A549 (cell line): ENCODE measurements at regions not wholly inside any gene's neighbourhood (a gene's known extent, or its start where the extent isn't known, plus 50 kb on each side); places are given as distances from the start of the nearest gene placed in this dataset.

Experiments used
- ATAC-seq, 2 experiments: fragments of 200-7000 bp in 1 of 2; fragments of >200 bp in 1 of 2; cut with Nextera tagmentation in 1 of 2; cut with Tn5 transposase in 1 of 2; 3 replicates each; pipeline versions ENCODE4 v1.8.0 to v1.9.1; 2018 to 2020; ENCODE audit warnings: mild to moderate bottlenecking in 1 of 2, moderate library complexity in 1 of 2
- CTCF ChIA-PET: fragments of 300-600 bp; sonication (Branson Sonifier 250); formaldehyde crosslinking; extraction: SDS; loops from one replicate; lab custom pipeline; 2021; ENCODE audit warnings: antibody characterized with exemption, inconsistent platforms; lab: Yijun Ruan, JAX
- POLR2A ChIA-PET: fragments of 350-600 bp; formaldehyde crosslinking; extraction: SDS; loops from one replicate; lab custom pipeline; 2021; ENCODE audit warnings: antibody characterized with exemption, inconsistent platforms; lab: Yijun Ruan, JAX
- DNase-seq, 2 experiments: peaks; one replicate each; pipeline versions ENCODE4 v3.0.0 to v3.0.0-alpha.2; 2011 to 2016; ENCODE audit warnings: low read depth in 1 of 2, low spot score in 1 of 2
- FAIRE-seq: peaks from 2 replicates; lab custom pipeline; 2011; peaks lifted over from hg19 to GRCh38; lab: Jason Lieb, UNC
- H3K27ac ChIP-seq, 2 experiments: fragments of >200 bp; sonication (Bioruptor Twin); formaldehyde crosslinking; 3 replicates each; pipeline ENCODE4 v1.5.1; 2016 to 2017
- H3K4me1 ChIP-seq: fragments of >200 bp; sonication (Bioruptor Twin); formaldehyde crosslinking; 3 replicates; pipeline ENCODE4 v1.6.1; 2016
- H3K4me2 ChIP-seq: fragments of >200 bp; sonication (Bioruptor Twin); formaldehyde crosslinking; 3 replicates; pipeline ENCODE4 v1.6.1; 2016
- H3K4me3 ChIP-seq: fragments of >200 bp; sonication (Bioruptor Twin); formaldehyde crosslinking; 3 replicates; pipeline ENCODE4 v1.5.1; 2016
- H3K9me3 ChIP-seq: fragments of >200 bp; sonication (Bioruptor Twin); formaldehyde crosslinking; 3 replicates; pipeline ENCODE4 v1.6.1; 2016
- ATOH8 ChIP-seq: fragments of 250-450 bp; sonication (Bioruptor Pico); IDR thresholded peaks from 2 replicates; pipeline ENCODE4 v1.5.0; 2020; ENCODE audit warnings: low read depth, mild to moderate bottlenecking, moderate library complexity
- BHLHE40 ChIP-seq: IDR thresholded peaks from 2 replicates; pipeline ENCODE4 v1.6.1; 2012; ENCODE audit warnings: low read depth, low read length, inconsistent platforms
- CBX8 ChIP-seq: fragments of 200-600 bp; sonication (generic); IDR thresholded peaks from 2 replicates; pipeline ENCODE4 v1.6.1; 2016
- CHD4 ChIP-seq: fragments of 200-600 bp; sonication (generic); IDR thresholded peaks from 2 replicates; pipeline ENCODE4 v1.6.1; 2016; ENCODE audit warnings: antibody characterized with exemption, mild to moderate bottlenecking, borderline replicate concordance
- EHF ChIP-seq: fragments of 250-450 bp; sonication (Bioruptor Pico); IDR thresholded peaks from 2 replicates; pipeline ENCODE4 v1.5.0; 2020; ENCODE audit warnings: mild to moderate bottlenecking
- ELK1 ChIP-seq: fragments of 150-350 bp; IDR thresholded peaks from 2 replicates; pipeline ENCODE4 v1.6.1; 2014; ENCODE audit warnings: low read depth, mild to moderate bottlenecking, low read length
- EP300 ChIP-seq, 2 experiments: fragments of >200 bp; sonication (Bioruptor Twin); formaldehyde crosslinking; IDR thresholded peaks; 2 replicates in 1 of 2; 3 replicates in 1 of 2; pipeline ENCODE4 v1.6.1; 2016 to 2017
- FOSL2 ChIP-seq, 2 experiments: fragments of 450-650 bp in 1 of 2; fragments of >200 bp in 1 of 2; sonication (Bioruptor Twin) in 1 of 2; formaldehyde crosslinking; IDR thresholded peaks; 2 replicates each; pipeline versions ENCODE4 v1.5.0 to v1.6.1; 2016 to 2020; ENCODE audit warnings: mild to moderate bottlenecking in 1 of 2, moderate library complexity in 1 of 2
- FOXS1 ChIP-seq: fragments of 250-450 bp; sonication (Bioruptor Pico); IDR thresholded peaks from 2 replicates; pipeline ENCODE4 v1.5.0; 2020; ENCODE audit warnings: mild to moderate bottlenecking, moderate library complexity
- HES2 ChIP-seq: fragments of >200 bp; sonication (Bioruptor Twin); formaldehyde crosslinking; IDR thresholded peaks from 2 replicates; pipeline ENCODE4 v1.6.1; 2016
- HOXA7 ChIP-seq: fragments of 250-450 bp; sonication (Bioruptor Pico); IDR thresholded peaks from 2 replicates; pipeline ENCODE4 v1.5.0; 2020; ENCODE audit warnings: mild to moderate bottlenecking, moderate library complexity
- MAFK ChIP-seq: fragments of 450-650 bp; IDR thresholded peaks from 2 replicates; pipeline ENCODE4 v1.6.1; 2014; ENCODE audit not compliant: partially characterized antibody
- MAZ ChIP-seq: fragments of 150-350 bp; IDR thresholded peaks from 2 replicates; pipeline ENCODE4 v1.6.1; 2014; ENCODE audit warnings: antibody characterized with exemption, low read depth, low read length, borderline replicate concordance
- NFE2L2 ChIP-seq: fragments of 150-350 bp; conservative IDR thresholded peaks from 2 replicates; pipeline ENCODE4 v1.6.1; 2014; ENCODE audit warnings: low read length
- NR3C1 ChIP-seq: fragments of >200 bp; sonication (Bioruptor Twin); formaldehyde crosslinking; IDR thresholded peaks from 3 replicates; pipeline ENCODE4 v1.6.1; 2017
- PBX3 ChIP-seq: IDR thresholded peaks from 2 replicates; pipeline ENCODE4 v1.6.1; 2012
- PHF8 ChIP-seq: fragments of 200-600 bp; sonication (generic); IDR thresholded peaks from 2 replicates; pipeline ENCODE4 v1.6.1; 2016; ENCODE audit warnings: low read depth, mild to moderate bottlenecking, antibody characterized with exemption, moderate library complexity, borderline replicate concordance
- POLR2A ChIP-seq: IDR thresholded peaks from 2 replicates; pipeline ENCODE4 v1.6.1; 2012; ENCODE audit warnings: mild to moderate bottlenecking, low read length
- POLR2AphosphoS2 ChIP-seq: conservative IDR thresholded peaks from 2 replicates; pipeline ENCODE4 v1.6.1; 2012; ENCODE audit warnings: low read length, improper control_type of control experiment, inconsistent platforms
- REST ChIP-seq: fragments of 200-600 bp; sonication (generic); IDR thresholded peaks from 2 replicates; pipeline ENCODE4 v1.6.1; 2016; ENCODE audit warnings: antibody characterized with exemption, mild to moderate bottlenecking, moderate library complexity
- RNF2 ChIP-seq: fragments of 200-600 bp; sonication (generic); IDR thresholded peaks from 2 replicates; pipeline ENCODE4 v1.6.1; 2016; ENCODE audit warnings: low read depth, mild to moderate bottlenecking, antibody characterized with exemption, moderate library complexity, borderline replicate concordance
- SMC3 ChIP-seq: fragments of >200 bp; sonication (Bioruptor Twin); formaldehyde crosslinking; IDR thresholded peaks from 3 replicates; pipeline ENCODE4 v1.6.1; 2018; ENCODE audit warnings: inconsistent platforms
- TFCP2L1 ChIP-seq: fragments of 250-450 bp; sonication (Bioruptor Pico); IDR thresholded peaks from 2 replicates; pipeline ENCODE4 v1.5.0; 2021; ENCODE audit warnings: mild to moderate bottlenecking
- TP53 ChIP-seq: fragments of 250-450 bp; sonication (Bioruptor Pico); IDR thresholded peaks from 2 replicates; pipeline ENCODE4 v1.5.0; 2021; ENCODE audit warnings: mild to moderate bottlenecking, moderate library complexity
- ZC3H11A ChIP-seq: fragments of 450-650 bp; IDR thresholded peaks from 2 replicates; pipeline ENCODE4 v1.6.1; 2014; ENCODE audit warnings: antibody characterized with exemption, mild to moderate bottlenecking
- ZNF302 ChIP-seq: fragments of 250-450 bp; sonication (Bioruptor Pico); IDR thresholded peaks from 2 replicates; pipeline ENCODE4 v1.9.0; 2021; ENCODE audit warnings: inconsistent platforms, mild to moderate bottlenecking, moderate library complexity
- WGBS: methylation state at CpG from one replicate; pipeline ENCODE4 v1.1.6; 2017; ENCODE audit errors: missing lambda C conversion rate; 5-methylcytosine and 5-hydroxymethylcytosine counted together

GRCh38 chr5:77844373-77844622, 68.2 kb upstream of the TBCA start:
- H3K9me3 ChIP-seq = no peaks in the 10 kb centered on the region
- no peak for FAIRE-seq
- DNase-seq = no peak
- TF ChIP-seq TP53 (no peak), ATOH8 (CRISPR knock-in tag) (no peak), SMC3 (no peak), ELK1 (no peak), PHF8 (no peak), CHD4 (no peak), REST (no peak), POLR2A (no peak), HES2 (no peak), TFCP2L1 (CRISPR knock-in tag) (no peak), FOXS1 (CRISPR knock-in tag) (no peak), FOSL2 (IDR thresholded peaks at IDR 0.05) (no peak), FOSL2 (CRISPR knock-in tag; IDR thresholded peaks at IDR 0.05) (no peak), NR3C1 (no peak), EP300 (IDR thresholded peaks at IDR 0.05) (no peak), ZC3H11A (no peak), POLR2AphosphoS2 (no peak), NFE2L2 (no peak), RNF2 (no peak)
- H3K4me1 ChIP-seq = no peaks in the 10 kb centered on the region
- ChIA-PET CTCF (no interaction called here), POLR2A (no interaction called here)
- H3K4me3 ChIP-seq = no peak overlapping the region
- H3K27ac ChIP-seq = no peak overlapping the region
- WGBS = 84% methylated on average over 10 of the region's 10 CpGs
- no peak overlapping the region for H3K4me2 ChIP-seq
- ATAC-seq = no peak

GRCh38 chr5:77843570-77844372, 67.6 kb upstream of the TBCA start:
- 84% methylated on average over 24 of the region's 24 CpGs for WGBS
- TF ChIP-seq PBX3 (no peak), EHF (CRISPR knock-in tag) (no peak), HES2 (no peak), MAFK (no peak), CHD4 (no peak), HOXA7 (CRISPR knock-in tag) (no peak), BHLHE40 (no peak), ATOH8 (CRISPR knock-in tag) (no peak), ZNF302 (no peak), MAZ (no peak), CBX8 (no peak), NFE2L2 (no peak), TFCP2L1 (CRISPR knock-in tag) (no peak)
- POLR2A ChIA-PET = no interaction called here
- H3K4me2 ChIP-seq = no peak overlapping the region
- H3K4me3 ChIP-seq = no peak overlapping the region
- H3K9me3 ChIP-seq = no peaks in the 10 kb centered on the region
- DNase-seq (no peak), ATAC-seq (no peak), FAIRE-seq (no peak)
- CTCF ChIA-PET = no interaction called here
- no peaks in the 10 kb centered on the region for H3K4me1 ChIP-seq
- no peak overlapping the region for H3K27ac ChIP-seq
